ENCODE measurements at regions not wholly inside any gene's neighbourhood (a gene's known extent, or its start where the extent isn't known, plus 50 kb on each side); places are given as distances from the start of the nearest gene placed in this dataset.

DNA sequence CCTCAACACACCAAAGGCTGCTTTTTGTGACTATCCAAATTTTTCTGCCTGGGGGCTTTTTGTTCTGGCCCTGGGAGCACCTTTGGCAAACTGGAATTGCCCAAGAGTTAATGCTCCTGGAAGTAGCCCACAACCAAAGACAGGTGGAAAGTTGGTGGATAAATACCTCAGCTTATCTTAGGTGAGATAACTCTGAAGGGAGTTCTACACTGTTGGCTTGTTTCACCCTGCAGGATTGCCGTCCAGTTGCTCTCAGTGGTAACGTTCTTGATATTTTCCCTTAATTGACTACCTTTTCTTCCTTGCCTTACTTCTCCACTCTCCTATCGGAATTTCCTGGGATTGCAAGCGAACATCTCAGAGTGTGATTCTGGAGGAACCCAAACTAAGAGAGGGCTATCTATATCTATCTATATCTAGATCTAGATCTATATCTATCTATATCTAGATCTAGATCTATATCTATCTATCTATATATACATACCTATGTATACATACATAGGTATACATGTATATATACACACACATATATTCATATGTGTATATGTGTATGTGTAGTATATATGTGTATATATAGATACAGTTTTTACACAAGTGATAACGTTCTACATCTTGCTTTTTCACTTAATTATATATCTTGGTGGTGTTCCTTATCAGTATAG lies 82.6 kb upstream of the DHX15 start:
- DNase-seq (ENCODE audit: low read depth): no peak

- DNase-seq (ENCODE audit: low read depth): no peak
Observed at GRCh38 chr4:24668956-24669355, 84.6 kb upstream of the DHX15 start.

GRCh38 chr4:24669751-24670150 lies 85.4 kb upstream of the DHX15 start:
- no peak for DNase-seq (ENCODE audit: low read depth)

GRCh38 chr4:24671849-24672248 lies 87.5 kb upstream of the DHX15 start:
- no peak for DNase-seq (ENCODE audit: low read depth)

DNA sequence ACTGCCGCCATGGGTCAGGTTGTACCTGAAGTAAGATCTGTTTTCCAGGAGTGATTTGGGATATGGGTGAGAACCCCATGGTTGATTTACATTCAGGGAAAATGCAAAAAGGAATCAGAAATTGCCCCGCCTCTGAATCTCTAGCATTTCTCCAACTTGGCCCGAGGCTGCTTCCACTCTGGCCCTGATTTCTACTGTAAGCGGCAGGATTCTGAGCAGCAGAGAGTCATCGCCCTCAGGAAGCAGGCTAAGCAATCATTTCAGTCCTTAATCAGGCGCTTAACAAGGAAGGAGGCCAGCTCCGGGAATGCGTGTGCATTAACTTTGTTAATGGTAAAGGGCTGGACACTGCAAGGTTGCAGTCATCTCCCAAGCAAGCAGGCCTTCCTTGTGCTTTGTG lies 88.5 kb upstream of the DHX15 start:
- DNase-seq (ENCODE audit: low read depth): no peak

- no peak for DNase-seq (ENCODE audit: low read depth)
Observed at GRCh38 chr4:24674279-24674678, 89.9 kb upstream of the DHX15 start.

- DNase-seq (ENCODE audit: low read depth): no peak
Observed at GRCh38 chr4:24675721-24676389, 91.5 kb upstream of the DHX15 start.

DNA sequence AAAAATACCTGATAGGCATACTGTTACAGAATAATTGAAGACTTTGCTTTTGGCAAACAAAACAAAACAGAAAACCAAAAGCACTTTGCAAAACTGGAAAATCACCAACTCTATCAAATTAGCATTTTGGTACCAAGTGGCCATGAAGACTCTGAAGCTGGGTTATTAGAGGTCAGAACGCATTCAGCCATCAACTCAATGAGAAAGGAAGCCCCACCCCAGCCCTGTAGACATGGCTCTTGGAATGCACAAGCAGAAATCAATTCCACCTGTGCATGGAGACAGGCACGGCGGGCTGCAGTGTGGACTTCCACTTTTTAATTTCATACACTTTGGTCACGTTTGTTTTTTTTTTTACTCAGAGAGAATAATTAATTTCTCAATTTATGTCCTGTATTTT lies 93.6 kb upstream of the DHX15 start:
- no peak for DNase-seq (ENCODE audit: low read depth)

DNA sequence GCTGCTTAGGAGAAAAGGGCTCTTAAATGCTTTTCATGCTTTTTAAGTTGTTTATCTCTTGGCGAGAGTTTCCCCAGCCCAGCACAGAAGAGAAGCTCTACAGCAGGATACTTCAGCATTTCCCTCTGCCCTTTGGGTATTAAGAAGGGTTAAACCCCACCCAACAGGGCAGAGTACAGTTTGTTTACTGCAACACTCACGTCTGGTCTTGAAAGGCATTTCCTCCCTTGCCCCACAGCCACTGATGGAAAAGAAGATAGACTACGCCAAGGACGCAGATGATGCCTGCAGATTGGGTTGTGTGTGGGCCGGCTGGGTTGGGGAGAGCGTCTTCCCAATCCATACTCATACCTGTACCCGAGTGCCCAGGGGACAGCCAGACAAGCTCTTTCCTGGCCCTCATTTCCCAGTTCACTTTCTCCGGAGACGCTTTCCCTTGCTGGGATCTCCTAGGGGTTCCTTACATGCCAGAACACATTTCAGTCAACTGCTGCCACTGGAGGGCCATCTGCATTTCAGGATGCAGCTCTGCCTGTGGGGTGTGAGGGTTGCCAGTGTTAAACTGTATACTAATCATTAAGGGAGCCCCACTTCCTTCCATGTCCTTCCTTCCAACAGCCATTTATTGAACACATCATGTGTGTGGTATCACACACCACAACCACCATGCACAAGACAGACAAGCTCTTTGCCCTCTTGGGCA lies 96.5 kb upstream of the DHX15 start:
- DNase-seq (ENCODE audit: low read depth): no peak

GRCh38 chr4:24683116-24683515 lies 98.8 kb upstream of the DHX15 start:
- DNase-seq (ENCODE audit: low read depth): no peak

DNA sequence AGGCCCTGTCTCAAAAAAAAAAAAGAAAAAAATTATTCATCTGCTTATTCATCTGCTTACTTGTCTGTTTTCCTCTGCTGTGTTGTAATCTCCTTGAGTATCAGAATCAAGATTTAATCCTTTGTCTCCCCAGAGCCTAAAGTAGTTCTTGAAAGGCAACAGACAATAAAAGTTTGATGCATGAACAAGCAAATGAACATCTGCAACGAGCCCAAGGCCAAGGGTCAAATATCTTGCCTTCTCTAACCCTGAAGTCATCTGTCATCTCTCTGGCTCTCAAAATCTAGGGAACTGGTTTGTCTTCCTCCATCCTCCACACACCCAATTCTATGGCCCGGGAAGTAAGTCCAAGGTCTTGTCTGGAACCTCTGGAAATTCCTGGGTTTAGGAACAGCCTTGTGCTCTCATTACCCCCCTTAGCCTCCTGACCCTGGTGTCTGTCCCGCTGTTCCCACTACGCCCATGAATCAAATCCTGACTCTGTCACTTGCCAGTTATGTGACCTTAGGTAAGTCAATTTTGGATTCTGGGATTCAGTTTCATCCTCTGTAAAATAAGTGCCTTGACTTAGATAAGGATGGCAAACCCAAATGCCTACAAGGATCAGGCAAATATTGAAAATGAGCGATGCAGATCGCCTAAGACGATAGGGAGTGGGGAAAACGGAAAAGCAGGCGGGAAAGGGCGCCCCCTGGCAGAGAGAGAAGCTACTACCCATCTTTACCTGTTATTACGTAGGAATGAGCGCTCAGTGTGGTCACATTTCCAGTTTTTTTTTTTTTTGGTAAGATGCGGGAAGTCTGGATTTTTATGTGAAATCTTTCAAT lies 102.7 kb upstream of the DHX15 start:
- no peak for DNase-seq (ENCODE audit: low read depth)

- DNase-seq (ENCODE audit: low read depth): no peak
Observed at GRCh38 chr4:24688453-24688852, 104.1 kb upstream of the DHX15 start.

GRCh38 chr4:24689212-24689611 lies 104.9 kb upstream of the DHX15 start:
- no peak for DNase-seq (ENCODE audit: low read depth)

- DNase-seq (ENCODE audit: low read depth): peak; percentile 7
Observed at GRCh38 chr4:24690436-24690835, 104.9 kb upstream of the SOD3 start.

DNA sequence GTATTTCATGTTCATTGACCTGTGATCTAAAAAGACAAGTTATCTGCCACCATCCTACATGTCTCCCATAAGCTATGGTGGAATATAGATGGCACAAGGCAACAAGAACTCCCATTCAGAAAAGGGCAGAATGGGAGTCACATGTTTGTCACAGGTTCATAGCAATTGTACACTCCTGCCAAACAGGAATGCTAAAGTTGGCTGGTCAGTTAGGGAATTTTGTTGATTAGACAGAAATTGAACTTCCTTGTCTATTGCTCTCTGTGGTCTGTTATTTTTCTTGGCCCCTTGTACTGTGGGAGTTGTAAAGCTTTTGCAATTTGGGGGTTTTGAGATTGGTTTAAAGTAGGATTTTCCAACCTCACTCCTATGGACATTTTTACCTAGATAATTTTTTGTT lies 101.7 kb upstream of the SOD3 start:
- DNase-seq (ENCODE audit: low read depth): no peak

DNA sequence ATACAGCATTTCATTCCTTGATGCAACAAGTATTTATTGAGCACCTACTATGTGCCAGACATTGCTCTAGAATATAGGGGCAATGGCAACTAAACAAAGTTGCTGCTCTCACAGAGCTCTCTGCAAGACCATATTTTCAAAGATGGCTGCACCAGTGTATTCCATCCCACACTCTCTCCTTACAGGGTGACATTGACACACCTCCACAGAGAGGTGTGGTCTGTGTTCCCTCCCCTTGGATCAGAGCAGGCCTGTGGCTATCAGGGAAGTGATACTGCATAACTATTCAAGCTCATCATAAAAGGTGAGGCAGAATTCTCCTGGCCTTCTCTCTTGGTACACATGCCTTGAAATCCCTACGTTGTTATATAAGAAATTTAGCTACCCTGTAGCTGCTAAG lies 95.3 kb upstream of the SOD3 start:
- DNase-seq (ENCODE audit: low read depth): no peak

DNA sequence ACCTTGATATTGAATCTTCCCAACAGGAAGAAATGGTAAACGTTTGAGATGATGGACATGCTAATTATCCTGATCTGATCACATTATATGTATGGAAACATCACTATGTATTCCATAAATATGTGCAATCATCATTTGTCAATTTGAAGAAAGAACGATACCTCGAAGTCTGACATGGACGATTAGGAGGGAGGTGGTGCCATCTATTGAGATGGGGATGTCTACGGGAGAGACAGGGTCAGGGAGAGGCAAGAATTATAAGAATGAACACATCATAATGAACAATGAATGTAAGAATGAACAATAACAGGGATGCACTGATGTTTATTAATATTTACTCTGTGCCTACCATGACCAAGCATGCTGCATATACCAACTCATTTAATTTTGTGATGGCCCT lies 93.7 kb upstream of the SOD3 start:
- DNase-seq (ENCODE audit: low read depth): no peak

GRCh38 chr4:24702281-24702680 lies 93.1 kb upstream of the SOD3 start:
- no peak for DNase-seq (ENCODE audit: low read depth)

DNA sequence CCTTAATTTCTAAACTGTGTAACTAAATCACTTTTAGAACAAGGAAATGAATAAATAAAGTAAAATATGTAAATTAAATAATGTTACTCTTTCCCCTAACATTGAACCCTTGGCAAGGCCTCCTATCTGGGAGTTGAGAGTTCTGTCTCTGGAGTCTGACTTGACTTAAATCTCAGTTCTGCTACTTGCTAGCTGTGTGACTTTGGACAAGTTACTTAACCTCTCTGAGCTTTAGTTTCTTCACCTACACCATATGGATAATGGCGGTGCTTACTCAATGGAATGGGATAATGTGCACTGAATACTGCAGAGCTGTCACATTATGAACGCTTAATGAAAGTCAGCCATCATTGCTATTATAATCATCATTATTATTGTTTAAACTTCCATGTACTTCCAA lies 92.1 kb upstream of the SOD3 start:
- no peak for DNase-seq (ENCODE audit: low read depth)

DNA sequence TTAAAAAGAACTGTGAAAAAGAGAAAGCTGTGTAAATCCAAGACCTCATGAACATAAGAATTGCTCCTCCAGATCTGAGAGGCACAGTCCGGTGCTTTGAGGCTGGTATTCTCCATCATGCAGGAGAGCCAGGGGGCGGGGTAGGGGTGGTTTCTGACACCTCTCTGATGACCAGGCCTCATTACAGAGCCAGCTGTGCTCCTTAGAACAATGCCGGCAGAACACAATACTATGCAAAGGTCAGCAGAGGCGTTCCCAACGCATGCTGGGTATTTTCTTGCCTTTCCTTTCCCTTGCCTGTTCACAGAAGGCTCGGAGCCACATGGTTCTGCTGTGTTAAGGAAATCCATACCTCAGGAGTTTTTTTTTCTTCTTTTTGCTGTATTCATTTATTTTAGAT lies 91.2 kb upstream of the SOD3 start:
- no peak for DNase-seq (ENCODE audit: low read depth)

DNA sequence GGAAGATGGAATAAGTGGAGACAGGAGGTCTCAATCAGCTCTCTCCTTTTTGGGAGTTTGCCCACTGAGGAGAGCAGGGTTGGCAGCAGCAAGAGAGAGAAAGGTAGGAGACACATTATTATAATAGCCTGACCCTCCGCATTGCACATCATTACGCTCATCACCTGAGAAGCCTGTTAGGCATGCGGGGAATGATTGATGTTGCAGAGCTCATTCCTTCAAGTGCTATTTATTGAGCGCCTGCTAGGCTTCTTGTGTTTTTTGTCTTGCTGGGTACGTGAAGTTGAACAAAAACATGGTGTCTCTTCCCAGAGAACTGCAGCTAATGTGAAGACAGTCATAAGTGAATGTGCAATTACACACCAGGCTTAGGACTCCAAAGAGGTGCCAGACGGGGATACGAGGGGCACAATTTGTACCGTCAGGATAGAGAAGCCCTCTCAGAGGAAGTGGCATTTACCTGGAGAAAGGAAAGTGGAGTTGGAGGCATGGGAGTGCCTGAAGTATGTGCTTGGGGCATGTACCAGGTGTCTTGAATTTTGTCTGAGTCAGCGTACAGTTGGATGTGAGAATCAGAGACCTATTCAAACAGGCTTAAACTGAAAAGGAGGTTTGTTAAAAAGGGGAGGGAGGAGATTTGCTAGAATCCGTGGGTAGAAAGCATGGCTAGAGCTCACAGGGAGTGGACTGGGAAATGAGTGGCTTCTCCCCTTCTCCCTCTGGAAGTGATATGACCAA lies 90.2 kb upstream of the SOD3 start:
- DNase-seq (ENCODE audit: low read depth): no peak

- DNase-seq (ENCODE audit: low read depth): no peak
Observed at GRCh38 chr4:24713604-24714003, 81.8 kb upstream of the SOD3 start.

Data from M059J (cell line).